DMS53 treated with DMSO at 0.1 percent for 48 hours (cell line): ENCODE measurements at regions not wholly inside any gene's neighbourhood (a gene's known extent, or its start where the extent isn't known, plus 50 kb on each side); places are given as distances from the start of the nearest gene placed in this dataset.

Experiments
- DNase-seq: peaks from one replicate; lab custom pipeline; 2025; ENCODE audit not compliant: unreplicated experiment; lab: John Stamatoyannopoulos, UW

DNA sequence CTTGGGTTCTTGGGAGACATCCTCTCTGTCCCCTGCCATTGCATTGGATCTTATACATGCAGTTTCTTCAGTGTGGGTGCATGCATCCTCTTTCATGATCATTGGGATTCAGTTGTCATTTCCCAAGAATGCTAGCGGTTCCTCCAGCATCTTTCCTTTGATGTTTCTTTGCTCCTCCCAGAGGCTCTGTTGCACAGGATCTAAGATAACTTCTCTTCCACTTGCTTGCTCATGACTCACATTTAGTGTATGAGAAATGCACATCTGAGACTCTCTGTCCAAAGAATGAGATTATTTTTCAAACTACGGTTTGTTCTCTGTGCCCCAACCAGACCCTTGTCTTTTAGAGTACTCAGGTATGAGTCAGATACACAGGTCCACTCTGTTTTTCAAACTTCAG lies 197.1 kb downstream of the NDFIP2 start:
- DNase-seq: no peak

DNA sequence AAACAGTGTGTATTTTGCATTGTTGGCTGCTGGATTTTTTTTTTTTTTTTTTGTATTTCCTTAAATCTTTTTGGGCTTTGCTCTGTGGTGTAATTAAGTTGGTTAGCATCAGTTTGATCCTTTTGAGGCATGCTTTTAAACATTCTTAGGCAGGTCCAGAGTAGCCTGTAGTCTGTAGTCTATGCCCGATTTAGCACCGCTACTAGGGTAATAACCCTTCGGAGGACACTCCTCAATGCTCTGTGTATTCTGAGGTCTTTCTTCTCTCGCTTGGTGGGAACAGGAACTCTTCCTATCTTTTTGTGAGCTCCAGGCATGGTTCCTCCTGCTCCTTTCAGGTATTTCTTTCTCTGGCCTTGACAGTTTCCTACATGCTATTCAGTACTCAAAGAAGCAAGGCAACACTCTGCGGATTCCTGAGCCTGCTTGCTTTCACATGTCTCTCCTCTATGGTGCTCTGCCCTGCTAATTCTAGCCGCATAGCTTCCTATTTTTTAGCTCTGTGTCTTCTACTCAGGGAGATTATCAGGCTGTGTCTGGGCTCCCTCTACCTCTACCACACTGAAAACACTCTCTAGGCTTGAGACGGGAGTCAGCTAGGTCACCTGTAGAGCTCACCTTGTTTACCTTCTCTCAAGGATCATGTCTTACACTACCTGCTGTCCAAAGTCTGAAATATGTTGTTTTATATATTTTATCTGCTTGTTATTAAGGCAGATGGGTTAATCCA lies 195.1 kb downstream of the NDFIP2 start:
- DNase-seq: no peak

DNA sequence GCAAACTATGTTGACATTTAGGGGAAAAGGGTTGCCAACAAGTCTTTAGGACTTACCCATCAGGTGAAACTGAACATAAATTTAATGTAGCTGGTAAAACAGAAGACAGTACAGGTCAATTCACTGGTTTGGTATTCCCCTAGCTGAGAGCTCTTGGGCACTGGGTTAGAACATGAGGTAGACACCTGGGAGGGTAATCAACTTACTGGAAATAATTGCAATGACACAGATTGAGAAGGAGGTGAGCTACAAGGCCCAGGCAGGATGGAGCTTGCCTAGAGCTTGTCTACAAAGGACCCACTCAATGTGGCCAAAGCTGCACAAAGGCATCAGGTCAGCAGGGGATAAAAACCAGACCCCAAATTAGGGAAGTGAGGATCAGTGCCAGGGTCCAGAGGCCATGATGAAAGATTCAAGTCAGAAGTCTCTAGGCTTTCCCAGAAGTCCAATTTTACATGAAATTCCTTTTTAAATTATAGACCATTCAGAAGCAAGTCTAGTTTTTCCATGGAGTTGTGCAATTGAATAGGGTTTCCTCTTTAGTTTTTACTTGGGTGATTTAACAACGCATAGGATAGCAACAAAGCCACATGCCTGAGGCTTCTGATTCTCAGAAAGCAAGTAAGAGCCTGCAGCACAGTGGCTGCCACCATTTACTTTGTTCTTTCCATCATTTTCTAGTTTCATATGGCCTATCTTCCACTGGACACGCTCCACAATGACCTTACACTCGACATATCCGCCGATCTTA lies 194.0 kb downstream of the NDFIP2 start:
- DNase-seq: no peak

DNA sequence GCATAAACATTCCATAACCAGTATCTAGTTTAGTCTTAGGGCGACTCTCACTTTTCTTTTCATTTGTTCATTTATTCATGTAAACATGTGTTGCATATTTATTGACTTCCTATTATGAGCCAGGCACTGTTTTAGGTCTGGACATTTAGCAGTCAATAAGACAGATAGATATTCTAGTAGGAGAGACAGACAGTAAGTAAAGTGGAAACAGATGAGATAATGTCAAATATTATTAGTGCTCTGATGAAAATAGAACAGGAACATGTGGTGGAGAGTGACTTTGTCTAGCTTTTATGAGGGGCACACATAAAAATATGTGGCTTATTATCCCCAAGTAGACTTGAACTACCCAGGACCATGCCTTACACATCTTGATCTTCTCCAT lies 193.0 kb downstream of the NDFIP2 start:
- no peak for DNase-seq

DNA sequence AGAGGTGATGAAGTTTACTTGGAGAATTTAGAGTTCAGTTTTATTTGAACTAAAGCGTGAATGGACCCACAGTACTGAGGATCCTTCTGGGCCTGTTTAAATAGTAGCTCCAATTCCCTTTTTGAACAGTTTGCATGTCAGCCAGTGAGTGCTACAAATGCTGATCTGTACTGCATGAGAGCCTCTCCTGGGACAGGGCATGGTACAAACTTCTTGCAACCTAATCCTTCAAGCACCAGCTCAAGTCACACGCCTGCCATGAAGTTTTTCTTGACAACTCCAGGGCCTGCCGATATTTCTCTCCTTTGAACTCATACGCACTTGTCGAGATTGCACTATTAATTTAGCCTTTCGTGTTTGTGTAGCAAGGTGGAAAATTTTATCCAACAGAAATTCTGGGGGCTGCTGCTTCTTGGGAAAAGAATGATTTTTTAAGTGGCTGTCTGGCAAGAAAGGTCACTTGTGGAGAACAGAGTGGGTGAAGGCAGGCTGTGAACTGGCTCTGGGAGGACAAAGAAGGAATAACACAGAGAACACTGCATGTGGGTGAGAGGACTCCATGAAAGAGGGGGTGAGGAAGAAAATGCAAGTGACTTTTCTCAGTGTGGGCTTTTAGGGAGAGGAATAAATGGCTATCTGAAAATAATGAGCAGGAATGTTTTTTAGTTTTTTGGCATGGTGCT lies 192.5 kb downstream of the NDFIP2 start:
- no peak for DNase-seq

DNA sequence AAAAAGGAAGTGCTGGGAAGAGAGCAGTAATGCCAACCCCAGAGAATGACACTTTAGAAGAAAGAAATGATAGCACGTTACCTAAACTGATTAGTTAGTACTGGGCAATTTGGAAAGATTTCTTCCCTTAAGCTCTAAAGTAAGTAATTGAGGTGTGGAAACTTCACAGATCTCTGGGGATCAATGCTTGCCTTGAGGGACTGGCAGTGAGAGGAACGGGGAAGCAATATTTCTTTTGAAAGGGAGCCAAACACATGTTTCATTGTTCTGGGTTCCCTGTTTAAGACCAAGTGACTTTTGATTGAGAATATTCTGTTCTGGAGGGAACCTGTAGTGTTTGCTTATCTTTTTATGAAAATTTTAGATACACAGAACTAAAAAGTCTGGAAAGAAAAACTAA lies 190.5 kb downstream of the NDFIP2 start:
- DNase-seq: no peak

DNA sequence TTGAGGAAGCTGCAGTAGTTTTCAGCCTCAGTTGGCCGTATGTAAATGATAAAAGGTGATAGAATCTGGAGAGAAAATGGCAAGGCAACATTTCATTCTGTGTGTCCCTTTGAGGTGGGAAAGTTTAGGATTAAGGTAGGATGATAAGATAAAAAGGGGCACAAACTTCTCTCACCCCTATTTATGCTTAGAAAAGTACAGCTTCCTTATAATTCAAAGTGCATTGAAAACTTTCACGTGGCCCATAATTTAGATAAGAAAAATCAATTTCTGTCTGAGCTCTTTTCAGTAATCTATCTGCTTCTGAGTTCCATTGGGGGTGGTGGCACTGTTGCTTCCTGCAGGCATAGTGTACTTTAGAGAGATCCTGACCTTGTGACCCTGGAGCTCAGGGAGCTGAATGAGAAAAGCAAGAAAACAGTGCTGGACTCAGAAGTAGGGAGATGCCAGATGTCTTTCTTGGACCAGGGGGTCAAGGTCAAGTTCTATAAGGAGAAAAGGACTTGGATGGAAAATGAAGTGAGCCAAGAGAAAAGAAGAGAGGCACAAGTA lies 187.3 kb downstream of the NDFIP2 start:
- DNase-seq: no peak

DNA sequence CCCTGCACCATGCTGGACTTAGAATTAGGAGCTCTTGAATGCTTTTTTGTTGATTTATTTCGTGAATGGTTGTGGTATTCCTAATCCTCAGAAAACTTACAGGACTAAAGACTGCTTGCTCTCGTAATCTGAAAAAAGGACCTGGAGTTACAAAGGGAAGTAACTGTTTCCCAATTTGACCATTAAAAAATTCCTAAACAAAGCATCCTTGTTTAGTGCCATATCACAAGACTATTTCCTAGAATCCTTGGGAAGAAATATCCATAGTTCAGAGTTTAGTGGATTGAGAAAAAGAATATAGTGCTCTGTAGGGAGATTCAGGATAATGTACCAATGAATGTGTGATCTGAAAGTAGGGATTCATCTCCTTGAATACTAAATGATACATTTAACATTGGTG lies 186.8 kb downstream of the NDFIP2 start:
- DNase-seq: no peak

DNA sequence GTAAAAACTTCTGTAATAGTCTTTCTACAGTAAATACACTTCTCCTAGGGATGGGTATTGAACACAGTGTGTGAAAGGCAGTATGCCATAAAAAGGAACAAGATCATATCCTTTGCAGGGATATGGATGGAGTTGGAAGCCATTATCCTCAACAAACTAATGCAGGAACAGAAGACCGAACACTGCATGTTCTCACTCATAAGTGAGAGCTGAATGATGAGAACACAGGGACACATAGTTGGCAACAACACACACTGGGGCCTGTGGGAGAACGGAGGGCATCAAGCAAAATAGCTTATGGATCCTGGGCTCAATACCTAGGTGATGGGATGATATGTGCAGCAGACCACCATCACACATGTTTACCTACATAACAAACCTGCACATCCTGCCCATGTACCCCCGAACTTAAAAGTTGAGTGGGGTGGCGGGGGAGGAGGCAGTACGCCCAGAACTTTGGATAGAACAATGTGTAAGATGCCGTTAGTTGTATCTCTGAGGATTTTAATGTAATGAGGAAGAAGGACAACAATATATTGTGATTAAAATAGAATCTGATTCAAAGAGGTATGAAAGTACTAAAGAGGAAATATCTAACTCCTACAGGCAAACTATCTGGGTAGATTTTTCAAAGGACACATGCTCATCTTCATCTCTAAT lies 183.2 kb downstream of the NDFIP2 start:
- no peak for DNase-seq

DNA sequence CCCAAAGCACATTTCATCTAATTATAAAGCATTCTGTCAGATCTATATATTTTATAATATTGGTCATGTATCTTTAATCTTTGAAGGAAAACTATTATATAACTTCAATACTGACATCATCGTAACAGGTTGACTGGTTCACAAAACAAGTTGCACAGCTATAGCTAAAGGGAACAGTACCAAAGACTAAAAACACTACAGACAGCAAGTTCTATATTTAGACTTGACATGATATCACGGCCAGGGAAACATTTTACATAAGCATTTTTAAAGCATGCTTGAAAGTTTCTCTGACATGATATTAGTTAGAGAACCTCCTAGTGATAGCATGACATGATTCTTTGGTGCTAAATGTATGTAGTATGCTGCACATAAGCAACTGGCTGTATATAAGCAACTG lies 182.5 kb downstream of the NDFIP2 start:
- DNase-seq: no peak

DNA sequence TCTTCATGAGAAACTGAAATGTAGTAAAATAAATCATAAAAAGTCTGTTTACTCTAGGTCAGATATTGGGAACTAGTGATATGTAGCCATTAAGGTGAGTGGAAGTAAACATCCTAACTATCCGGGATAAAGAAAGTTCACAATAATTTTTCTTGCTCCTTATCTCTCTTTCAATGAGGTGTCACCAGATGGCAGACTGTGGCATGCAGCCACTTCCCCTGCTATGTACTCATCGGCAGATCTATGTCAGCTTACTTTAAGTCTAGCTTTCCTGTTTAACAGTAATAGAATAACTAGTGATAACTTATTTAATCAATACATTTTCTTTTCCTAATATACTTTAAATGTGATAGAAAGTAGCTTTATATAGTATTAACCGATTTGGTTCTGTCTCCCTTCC lies 181.9 kb downstream of the NDFIP2 start:
- DNase-seq: no peak

DNA sequence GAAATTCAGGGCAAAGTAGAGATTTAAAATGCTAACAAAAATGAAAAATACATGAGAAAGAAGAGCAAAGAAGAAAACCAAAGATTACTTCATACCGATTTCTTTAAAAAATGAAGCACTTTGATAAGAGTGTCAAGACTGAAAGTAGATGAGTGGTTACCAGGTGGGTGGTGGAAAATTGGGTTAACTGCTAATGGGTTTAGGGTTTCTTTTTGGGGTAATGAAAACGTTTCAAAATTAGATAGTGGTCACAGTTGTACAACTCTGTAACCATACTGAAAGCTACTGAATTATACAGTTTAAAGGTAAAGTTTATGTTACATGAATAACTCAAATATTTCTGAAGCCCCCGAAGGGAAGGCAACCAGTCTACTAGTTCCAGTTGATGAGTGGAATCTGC lies 179.4 kb downstream of the NDFIP2 start:
- DNase-seq: no peak

DNA sequence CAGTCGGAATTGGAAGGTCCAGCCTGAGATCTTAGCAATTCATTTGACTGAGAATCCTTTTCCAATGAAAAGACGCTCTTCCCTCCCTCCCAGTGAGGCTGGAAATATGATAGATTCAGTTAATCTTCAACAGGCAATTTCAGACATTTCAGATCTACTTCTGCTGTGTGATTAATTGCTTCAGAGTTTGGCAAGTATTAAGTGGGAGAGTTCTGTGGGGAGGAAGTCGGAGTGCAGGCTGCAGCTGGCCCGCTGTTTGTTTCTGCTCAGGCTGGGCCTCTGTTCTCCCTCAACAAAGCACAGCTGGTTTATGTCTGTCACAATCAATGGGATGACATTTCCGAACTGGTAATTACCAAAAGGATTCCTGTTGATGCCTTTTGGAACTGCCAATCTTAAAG lies 178.2 kb downstream of the NDFIP2 start:
- DNase-seq: no peak

DNA sequence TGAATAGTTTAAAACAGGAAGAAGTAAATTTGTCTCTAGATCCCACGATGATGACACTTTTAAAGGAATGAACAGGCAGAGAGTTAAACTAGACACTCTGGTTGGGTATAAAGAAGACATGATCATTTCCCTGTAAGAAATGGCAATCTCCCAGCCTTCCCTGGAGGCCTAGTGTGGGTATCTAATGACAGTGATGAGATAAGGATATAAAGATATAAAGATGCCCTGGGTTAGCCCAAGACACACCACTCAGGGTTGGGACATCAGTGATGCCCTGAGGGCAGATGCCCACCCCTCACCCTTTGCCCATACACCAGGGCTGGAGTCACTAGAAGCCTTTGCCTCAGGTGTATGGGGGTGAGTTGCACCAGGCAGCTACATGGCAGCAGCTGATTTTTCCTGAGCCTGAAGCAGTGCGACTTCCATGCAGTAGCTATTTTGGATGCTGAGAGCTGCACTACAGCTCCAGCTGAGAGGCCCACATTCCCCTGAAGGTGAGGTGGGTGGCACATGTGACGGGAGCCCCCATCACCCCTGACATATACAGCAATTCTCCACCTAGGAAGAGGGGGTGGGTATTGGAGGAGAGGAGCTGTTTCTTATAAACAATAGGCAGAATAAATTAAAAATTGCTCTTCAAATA lies 177.5 kb downstream of the NDFIP2 start:
- no peak for DNase-seq

DNA sequence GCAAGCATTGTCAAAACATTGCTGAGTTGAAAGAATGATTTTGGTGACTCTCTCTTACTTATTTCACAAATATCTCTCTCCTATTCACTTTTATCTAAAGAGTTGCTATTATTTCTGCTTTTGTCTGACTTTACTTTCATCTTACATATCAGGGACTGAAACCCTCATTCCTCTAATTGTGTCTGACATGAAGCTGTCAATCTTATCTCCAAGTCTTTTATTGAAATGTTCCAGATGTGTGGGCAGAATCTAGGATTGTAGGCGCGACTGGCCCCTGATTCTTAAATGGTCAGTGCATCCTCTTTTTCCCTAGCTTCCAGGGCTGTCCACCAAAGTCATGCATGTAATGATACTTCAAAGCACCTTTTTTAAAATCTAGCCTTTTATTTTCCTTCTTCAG lies 174.6 kb downstream of the NDFIP2 start:
- DNase-seq: no peak

DNA sequence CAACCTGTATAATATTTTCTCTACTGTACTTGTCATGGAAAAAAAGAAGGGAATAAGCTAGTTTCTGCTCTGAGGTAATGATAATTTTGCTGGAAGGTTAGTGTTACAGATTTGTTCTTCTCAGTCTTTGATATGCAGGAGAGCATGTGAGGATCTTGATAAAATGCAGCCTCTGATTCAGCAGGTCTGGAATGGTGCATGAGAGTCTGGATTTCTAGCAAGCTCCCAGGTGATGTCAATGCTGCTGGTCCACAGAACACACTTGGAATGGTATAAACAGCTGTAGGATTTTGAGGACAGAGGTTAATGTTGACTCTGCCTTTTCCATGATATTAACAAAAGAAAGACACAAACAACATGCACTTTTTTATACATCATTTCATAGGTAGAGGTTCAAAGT lies 173.6 kb downstream of the NDFIP2 start:
- no peak for DNase-seq

DNA sequence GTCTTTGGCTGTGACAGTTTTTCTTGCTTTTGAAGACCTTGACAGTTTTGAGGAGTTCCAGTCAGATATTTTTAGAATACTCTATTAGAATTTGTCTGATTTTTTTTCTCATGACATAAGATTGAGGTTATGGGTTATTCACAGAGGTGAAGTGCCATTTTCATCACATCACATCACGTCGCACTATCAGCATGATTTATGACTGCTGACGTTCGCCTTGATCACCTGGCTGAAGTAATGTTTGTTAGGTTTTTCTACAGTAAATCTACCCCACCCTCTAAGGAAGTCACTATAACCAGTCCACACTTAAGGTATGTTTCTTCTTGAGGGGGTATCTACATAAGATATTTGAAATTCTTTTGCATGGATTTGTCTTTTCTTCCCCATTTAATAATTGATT lies 169.7 kb downstream of the NDFIP2 start:
- no peak for DNase-seq

DNA sequence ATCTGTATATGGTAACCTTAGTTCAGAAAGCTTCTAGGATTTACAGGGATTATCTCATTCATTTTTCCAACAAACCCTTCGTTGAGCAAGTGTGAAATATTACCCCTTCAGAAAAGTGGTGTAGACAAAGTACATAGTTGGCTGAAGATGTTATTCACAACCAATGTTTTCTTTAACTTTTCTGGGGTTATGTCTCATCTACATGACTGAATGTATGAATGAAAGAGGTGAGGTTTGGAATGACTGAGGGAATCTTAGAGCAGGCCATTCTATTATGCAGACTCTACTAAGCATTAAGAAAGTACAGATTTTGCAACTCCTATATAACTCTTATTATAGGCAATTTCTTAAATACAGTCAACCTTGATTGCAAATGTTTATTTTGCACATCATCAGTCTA lies 167.2 kb downstream of the NDFIP2 start:
- no peak for DNase-seq

DNA sequence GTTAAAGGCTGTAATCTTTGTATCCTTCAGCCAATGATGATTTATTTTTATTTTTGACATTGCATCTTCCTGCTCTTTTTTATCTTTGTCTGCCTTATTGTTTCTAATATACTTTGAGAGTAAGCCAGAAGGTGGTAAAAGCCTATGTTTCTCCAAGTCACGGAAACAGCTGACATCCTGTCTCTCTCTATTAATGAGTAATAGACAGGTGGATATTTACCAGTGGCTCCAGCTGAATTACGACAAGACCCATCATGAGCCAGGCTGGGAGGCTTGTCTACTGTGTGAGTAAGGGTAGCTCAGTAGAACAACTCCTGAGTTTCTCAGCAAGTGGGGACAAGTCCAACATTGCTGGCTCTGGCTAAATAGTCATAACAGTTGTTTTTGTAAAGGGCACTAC lies 166.6 kb downstream of the NDFIP2 start:
- DNase-seq: peak; percentile 31

DNA sequence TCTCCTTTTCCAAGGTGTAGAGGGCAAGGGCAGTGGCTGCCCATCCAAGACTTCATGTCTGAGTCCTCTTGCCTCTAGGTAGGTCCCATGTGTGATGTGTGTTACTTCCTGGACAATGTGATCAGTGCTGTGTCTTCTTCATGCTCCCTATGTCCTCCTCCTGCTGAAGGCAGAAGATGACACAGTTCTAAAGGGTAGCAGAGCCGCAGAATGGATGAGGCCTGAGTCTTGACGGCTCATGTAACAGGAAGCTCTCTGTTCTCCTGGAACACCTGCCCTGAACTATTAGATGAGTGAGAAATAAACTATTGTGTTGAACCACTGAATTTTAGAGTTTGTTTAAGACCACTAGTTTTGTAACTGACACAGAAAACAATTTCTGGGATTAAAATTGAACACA lies 165.9 kb downstream of the NDFIP2 start:
- DNase-seq: peak; percentile 16

DNA sequence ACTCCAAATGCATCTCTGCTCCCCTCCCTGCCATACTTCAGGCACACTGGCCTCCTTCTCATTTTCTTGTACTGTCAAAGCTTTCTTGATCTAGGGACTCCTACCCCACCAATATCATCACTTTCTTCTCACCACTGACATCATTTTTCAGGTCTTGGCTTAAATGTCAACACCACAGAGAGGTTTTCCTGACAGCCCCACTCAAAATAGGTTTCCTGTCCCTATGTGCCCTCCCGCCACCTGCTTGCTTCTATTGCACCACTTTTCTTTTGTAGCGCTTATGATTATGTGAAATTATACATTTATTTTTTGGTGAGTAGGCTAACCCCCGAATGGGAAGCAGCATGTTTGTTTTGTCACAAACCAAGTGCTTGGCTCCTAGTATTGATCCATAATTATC lies 164.6 kb downstream of the NDFIP2 start:
- DNase-seq: no peak
